ENCODE measurements at regions not wholly inside any gene's neighbourhood (a gene's known extent, or its start where the extent isn't known, plus 50 kb on each side); places are given as distances from the start of the nearest gene placed in this dataset.

- Histone ChIP-seq H3K27me3 (no peaks in the 10 kb centered on the region), H3K27ac (no peak overlapping the region), H3K9me3 (no peaks in the 10 kb centered on the region), H3K4me3 (no peak overlapping the region), H3K36me3 (ENCODE audit: low read depth, missing control alignments) (no peaks in the 10 kb centered on the region), H3K4me1 (no peaks in the 10 kb centered on the region)
- 45 to 58% methylated on average over 3 of the region's 3 CpGs for WGBS, 2 donors
- TF ChIP-seq POLR2A (IDR thresholded peaks at IDR 0.05): no peak
- TF ChIP-seq, protein P1, sequence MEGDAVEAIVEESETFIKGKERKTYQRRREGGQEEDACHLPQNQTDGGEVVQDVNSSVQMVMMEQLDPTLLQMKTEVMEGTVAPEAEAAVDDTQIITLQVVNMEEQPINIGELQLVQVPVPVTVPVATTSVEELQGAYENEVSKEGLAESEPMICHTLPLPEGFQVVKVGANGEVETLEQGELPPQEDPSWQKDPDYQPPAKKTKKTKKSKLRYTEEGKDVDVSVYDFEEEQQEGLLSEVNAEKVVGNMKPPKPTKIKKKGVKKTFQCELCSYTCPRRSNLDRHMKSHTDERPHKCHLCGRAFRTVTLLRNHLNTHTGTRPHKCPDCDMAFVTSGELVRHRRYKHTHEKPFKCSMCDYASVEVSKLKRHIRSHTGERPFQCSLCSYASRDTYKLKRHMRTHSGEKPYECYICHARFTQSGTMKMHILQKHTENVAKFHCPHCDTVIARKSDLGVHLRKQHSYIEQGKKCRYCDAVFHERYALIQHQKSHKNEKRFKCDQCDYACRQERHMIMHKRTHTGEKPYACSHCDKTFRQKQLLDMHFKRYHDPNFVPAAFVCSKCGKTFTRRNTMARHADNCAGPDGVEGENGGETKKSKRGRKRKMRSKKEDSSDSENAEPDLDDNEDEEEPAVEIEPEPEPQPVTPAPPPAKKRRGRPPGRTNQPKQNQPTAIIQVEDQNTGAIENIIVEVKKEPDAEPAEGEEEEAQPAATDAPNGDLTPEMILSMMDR (IDR thresholded peaks at IDR 0.05): peak in 1 of 3 experiments; percentile 26
- DNase-seq: no peak
- intact Hi-C loops (cut with DNase I; ENCODE audit: low total_unique reads): no loop called here
Measured at GRCh38 chr12:30457621-30458289, 237.9 kb downstream of the IPO8 start.

DNA sequence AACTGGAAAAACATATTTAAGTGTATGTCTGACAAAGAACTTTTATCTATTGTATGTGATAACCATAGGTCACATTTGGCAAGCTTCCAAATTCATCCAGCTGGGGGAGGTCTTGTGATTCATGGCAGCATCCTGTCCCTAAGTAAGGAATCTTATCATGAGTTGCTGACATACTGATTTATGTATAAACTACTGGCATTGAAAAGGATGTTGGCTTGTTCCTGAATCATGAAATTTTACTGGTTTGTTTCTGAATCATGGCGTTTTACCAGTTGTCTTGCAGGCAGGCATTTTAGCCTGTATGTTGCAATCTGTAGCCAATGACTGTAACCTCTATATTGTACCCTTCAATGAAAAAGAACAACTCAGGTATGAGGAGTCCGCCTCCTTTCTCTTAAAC lies 244.8 kb downstream of the IPO8 start:
- 69 to 83% methylated on average over 2 of the region's 2 CpGs for WGBS, 2 donors
- intact Hi-C loops (cut with DNase I; ENCODE audit: low total_unique reads): no loop called here
- H3K27me3 ChIP-seq: no peaks in the 10 kb centered on the region
- DNase-seq: no peak
- TF ChIP-seq, protein P1 (IDR thresholded peaks at IDR 0.05): no peak
- no peak for TF ChIP-seq POLR2A (IDR thresholded peaks at IDR 0.05)
- H3K4me3 ChIP-seq: no peak overlapping the region
- H3K4me1 ChIP-seq: no peaks in the 10 kb centered on the region
- H3K9me3 ChIP-seq: no peaks in the 10 kb centered on the region
- no peaks in the 10 kb centered on the region for H3K36me3 ChIP-seq (ENCODE audit: low read depth, missing control alignments)
- H3K27ac ChIP-seq: no peak overlapping the region

- no peaks in the 10 kb centered on the region for H3K9me3 ChIP-seq
- no peak for TF ChIP-seq POLR2A (IDR thresholded peaks at IDR 0.05)
- TF ChIP-seq, protein P1 (IDR thresholded peaks at IDR 0.05): no peak
- no peak overlapping the region for H3K27ac ChIP-seq
- DNase-seq: no peak
- no peaks in the 10 kb centered on the region for H3K4me1 ChIP-seq
- H3K27me3 ChIP-seq: no peaks in the 10 kb centered on the region
- intact Hi-C loops (cut with DNase I; ENCODE audit: low total_unique reads): no loop called here
- H3K4me3 ChIP-seq: no peak overlapping the region
- H3K36me3 ChIP-seq (ENCODE audit: low read depth, missing control alignments): no peaks in the 10 kb centered on the region
Measured at GRCh38 chr12:30450226-30450625, 245.4 kb downstream of the IPO8 start.

DNA sequence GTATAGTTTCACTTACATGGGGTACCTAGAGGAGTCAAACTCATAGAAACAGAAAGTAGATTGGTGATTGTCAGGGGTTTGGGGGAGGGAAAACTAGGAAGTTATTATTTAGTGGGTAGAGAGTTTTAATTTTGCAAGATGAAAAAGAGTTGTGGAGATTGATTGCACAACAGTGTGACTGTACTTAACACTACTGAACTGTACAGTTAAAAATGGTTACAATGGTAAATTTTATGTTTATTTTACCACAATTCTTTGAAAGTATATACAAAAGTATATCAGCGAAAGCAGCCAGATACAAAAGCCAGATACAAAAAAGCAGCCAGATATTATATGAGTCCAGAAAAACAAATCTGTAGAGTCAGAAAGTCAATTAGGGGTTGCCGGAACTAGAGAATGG lies 247.6 kb downstream of the IPO8 start:
- 85 to 89% methylated on average over 2 of the region's 2 CpGs for WGBS, 2 donors
- Histone ChIP-seq H3K27me3 (no peaks in the 10 kb centered on the region), H3K9me3 (no peaks in the 10 kb centered on the region), H3K4me1 (no peaks in the 10 kb centered on the region), H3K36me3 (ENCODE audit: low read depth, missing control alignments) (no peaks in the 10 kb centered on the region), H3K4me3 (no peak overlapping the region), H3K27ac (no peak overlapping the region)
- DNase-seq: no peak
- intact Hi-C loops (cut with DNase I; ENCODE audit: low total_unique reads): no loop called here
- TF ChIP-seq POLR2A (IDR thresholded peaks at IDR 0.05): no peak
- TF ChIP-seq, protein P1 (IDR thresholded peaks at IDR 0.05): no peak

DNA sequence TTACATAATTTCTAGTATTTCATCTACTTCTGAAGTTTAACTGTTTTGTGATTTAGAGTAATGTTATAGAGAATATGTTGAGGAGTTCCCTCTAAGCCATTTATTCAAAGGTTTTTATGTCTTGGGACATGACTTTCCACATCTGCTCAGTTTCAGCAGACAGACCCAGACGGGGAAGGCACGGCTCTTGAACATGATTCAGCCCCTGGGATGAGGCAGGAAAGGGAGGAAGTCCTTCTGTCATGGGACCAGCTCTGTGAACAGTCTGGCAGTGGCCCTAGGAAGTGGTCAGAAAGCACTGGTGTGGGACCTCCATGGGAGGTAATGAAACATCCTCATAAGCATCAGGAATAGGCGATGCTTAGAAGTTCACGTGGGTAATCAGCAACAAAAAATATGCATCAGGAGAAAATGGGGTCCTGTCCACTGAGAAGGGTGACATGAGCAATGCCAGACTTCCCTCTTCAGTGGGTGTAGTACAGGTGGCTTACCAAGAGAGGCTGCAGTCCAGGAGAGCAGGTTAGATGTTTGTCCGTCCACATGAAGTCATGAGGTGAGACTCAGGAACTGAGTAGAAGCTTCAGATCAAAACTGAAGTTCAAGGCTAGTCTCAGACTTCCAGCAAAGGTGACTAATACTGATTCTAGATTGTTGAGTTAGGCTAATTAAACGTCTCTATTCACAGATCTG lies 248.5 kb downstream of the IPO8 start:
- TF ChIP-seq, protein P1 (IDR thresholded peaks at IDR 0.05): no peak
- no peak for TF ChIP-seq POLR2A (IDR thresholded peaks at IDR 0.05)
- no peak for DNase-seq
- no peak overlapping the region for H3K4me3 ChIP-seq
- no peaks in the 10 kb centered on the region for H3K9me3 ChIP-seq
- intact Hi-C loops (cut with DNase I; ENCODE audit: low total_unique reads): no loop called here
- H3K4me1 ChIP-seq: no peaks in the 10 kb centered on the region
- H3K36me3 ChIP-seq (ENCODE audit: low read depth, missing control alignments): no peaks in the 10 kb centered on the region
- WGBS, 2 donors: 66 to 73% methylated on average over 6 of the region's 6 CpGs
- H3K27ac ChIP-seq: no peak overlapping the region
- no peaks in the 10 kb centered on the region for H3K27me3 ChIP-seq

Measured in testis (tissue), 2 donors.